GM19035 (cell line): ENCODE measurements at regions not wholly inside any gene's neighbourhood (a gene's known extent, or its start where the extent isn't known, plus 50 kb on each side); places are given as distances from the start of the nearest gene placed in this dataset.
"Not testable (repeated sequence)": the region's sequence is repeated elsewhere in the genome, so short reads cannot be mapped to it uniquely, and the experiment has no call there.

Experiments used
- ATAC-seq: cut with Tn5 transposase; IDR thresholded peaks from one replicate; pipeline ENCODE4 v1.9.1; 2021; ENCODE audit not compliant: unreplicated experiment

- no peak for ATAC-seq
These were observed 150.5 kb upstream of the PRSS16 start for GRCh38 chr6:27096834-27097511.

- no peak for ATAC-seq
These were observed 148.5 kb upstream of the PRSS16 start for GRCh38 chr6:27098956-27099355.

GRCh38 chr6:27100921-27101320 is 146.6 kb upstream of the PRSS16 start:
- ATAC-seq = no peak

GRCh38 chr6:27101824-27102223 is 145.7 kb upstream of the PRSS16 start:
- no peak for ATAC-seq

- ATAC-seq = no peak
These were observed 141.1 kb upstream of the PRSS16 start for GRCh38 chr6:27106382-27106781.

- ATAC-seq = no peak
These were observed 135.8 kb upstream of the PRSS16 start for GRCh38 chr6:27111743-27112142.

GRCh38 chr6:27112974-27113373 is 134.5 kb upstream of the PRSS16 start:
- no peak for ATAC-seq

GRCh38 chr6:27119329-27119728 is 128.2 kb upstream of the PRSS16 start:
- no peak for ATAC-seq

- no peak for ATAC-seq
These were observed 127.7 kb upstream of the PRSS16 start for GRCh38 chr6:27119761-27120160.

GRCh38 chr6:27121640-27122039 is 125.9 kb upstream of the PRSS16 start:
- no peak for ATAC-seq

- no peak for ATAC-seq
These were observed 123.2 kb upstream of the PRSS16 start for GRCh38 chr6:27124252-27124657.

GRCh38 chr6:27126046-27126814 is 121.3 kb upstream of the PRSS16 start:
- no peak for ATAC-seq

GRCh38 chr6:27126815-27127537 is 120.5 kb upstream of the PRSS16 start:
- peak; percentile 58 for ATAC-seq

- ATAC-seq = not testable (repeated sequence)
These were observed 119.6 kb upstream of the PRSS16 start for GRCh38 chr6:27127874-27128273.

GRCh38 chr6:27128311-27129094 is 119.0 kb upstream of the PRSS16 start:
- ATAC-seq = no peak

- no peak for ATAC-seq
These were observed 118.2 kb upstream of the PRSS16 start for GRCh38 chr6:27129095-27129815.

- ATAC-seq = no peak
These were observed 117.6 kb upstream of the PRSS16 start for GRCh38 chr6:27129917-27130316.

GRCh38 chr6:27130668-27131428 is 116.7 kb upstream of the PRSS16 start:
- no peak for ATAC-seq

GRCh38 chr6:27132282-27132531 is 115.3 kb upstream of the PRSS16 start:
- ATAC-seq = peak; percentile 3
